ENCODE measurements at regions not wholly inside any gene's neighbourhood (a gene's known extent, or its start where the extent isn't known, plus 50 kb on each side); places are given as distances from the start of the nearest gene placed in this dataset.

- no peak for TF ChIP-seq EP300 (IDR thresholded peaks at IDR 0.05)
- no peak for TF ChIP-seq POLR2A (IDR thresholded peaks at IDR 0.05)
- TF ChIP-seq, protein P1, sequence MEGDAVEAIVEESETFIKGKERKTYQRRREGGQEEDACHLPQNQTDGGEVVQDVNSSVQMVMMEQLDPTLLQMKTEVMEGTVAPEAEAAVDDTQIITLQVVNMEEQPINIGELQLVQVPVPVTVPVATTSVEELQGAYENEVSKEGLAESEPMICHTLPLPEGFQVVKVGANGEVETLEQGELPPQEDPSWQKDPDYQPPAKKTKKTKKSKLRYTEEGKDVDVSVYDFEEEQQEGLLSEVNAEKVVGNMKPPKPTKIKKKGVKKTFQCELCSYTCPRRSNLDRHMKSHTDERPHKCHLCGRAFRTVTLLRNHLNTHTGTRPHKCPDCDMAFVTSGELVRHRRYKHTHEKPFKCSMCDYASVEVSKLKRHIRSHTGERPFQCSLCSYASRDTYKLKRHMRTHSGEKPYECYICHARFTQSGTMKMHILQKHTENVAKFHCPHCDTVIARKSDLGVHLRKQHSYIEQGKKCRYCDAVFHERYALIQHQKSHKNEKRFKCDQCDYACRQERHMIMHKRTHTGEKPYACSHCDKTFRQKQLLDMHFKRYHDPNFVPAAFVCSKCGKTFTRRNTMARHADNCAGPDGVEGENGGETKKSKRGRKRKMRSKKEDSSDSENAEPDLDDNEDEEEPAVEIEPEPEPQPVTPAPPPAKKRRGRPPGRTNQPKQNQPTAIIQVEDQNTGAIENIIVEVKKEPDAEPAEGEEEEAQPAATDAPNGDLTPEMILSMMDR (IDR thresholded peaks at IDR 0.05): no peak
- H3K27ac ChIP-seq: no peak overlapping the region
- no peak overlapping the region for H3K4me3 ChIP-seq
- H3K4me1 ChIP-seq (ENCODE audit: insufficient read depth): peaks cover 10% of the 10 kb centered on the region
- no peaks in the 10 kb centered on the region for H3K27me3 ChIP-seq
- 0 to 7% (median 4%) methylated on average over 2 of the region's 2 CpGs for WGBS, 3 donors
- intact Hi-C loops (cut with DNase I): loop anchor here in 1 of 4 donors (10.0 kb wide), 1 partner anchor 281 kb away; no protein-coding TSS in a partner anchor
- no peaks in the 10 kb centered on the region for H3K36me3 ChIP-seq
- DNase-seq: peak in 2 of 5 donors; percentile 12 to 19
- no peaks in the 10 kb centered on the region for H3K9me3 ChIP-seq
Observed at GRCh38 chr3:194285850-194286197, 65.3 kb downstream of the CPN2 start.

GRCh38 chr3:194286375-194287146 lies 64.6 kb downstream of the CPN2 start:
- Histone ChIP-seq H3K27me3 (no peaks in the 10 kb centered on the region), H3K27ac (no peak overlapping the region), H3K4me3 (no peak overlapping the region), H3K9me3 (no peaks in the 10 kb centered on the region), H3K36me3 (no peaks in the 10 kb centered on the region), H3K4me1 (ENCODE audit: insufficient read depth) (peaks cover 10% of the 10 kb centered on the region)
- peak in 3 of 5 donors; percentile 9 to 28 (median 20) for DNase-seq
- 53 to 59% (median 54%) methylated on average over 22 of the region's 22 CpGs for WGBS, 3 donors
- intact Hi-C loops (cut with DNase I): loop anchor here in 1 of 4 donors (10.0 kb wide), 1 partner anchor 282 kb away; no protein-coding TSS in a partner anchor
- TF ChIP-seq, protein P1 (IDR thresholded peaks at IDR 0.05): no peak
- TF ChIP-seq EP300 (IDR thresholded peaks at IDR 0.05): no peak
- no peak for TF ChIP-seq POLR2A (IDR thresholded peaks at IDR 0.05)

DNA sequence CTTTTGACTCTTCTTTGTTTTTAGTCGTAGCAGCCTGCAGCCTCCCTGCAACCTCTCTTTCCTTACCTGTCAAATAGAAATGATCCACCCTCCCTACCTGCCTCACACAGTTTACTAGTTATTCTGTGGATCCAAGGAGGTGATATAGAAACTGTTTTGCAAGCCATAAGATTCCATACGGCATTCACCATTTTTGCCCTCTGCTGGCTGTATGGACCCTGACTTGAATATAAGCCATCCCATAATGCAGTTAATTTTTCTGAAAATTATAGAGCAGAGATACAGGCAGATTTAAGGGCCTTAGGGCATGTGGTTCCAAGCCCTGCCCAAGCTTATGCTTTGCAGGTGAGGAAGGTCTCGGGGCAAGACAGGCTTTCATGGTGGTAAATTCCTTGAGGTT lies 63.8 kb downstream of the CPN2 start:
- H3K4me1 ChIP-seq (ENCODE audit: insufficient read depth): peaks cover 10% of the 10 kb centered on the region
- DNase-seq: peak in 1 of 5 donors; percentile 3
- H3K27ac ChIP-seq: no peak overlapping the region
- TF ChIP-seq, protein P1 (IDR thresholded peaks at IDR 0.05): no peak
- TF ChIP-seq EP300 (IDR thresholded peaks at IDR 0.05): no peak
- no peak for TF ChIP-seq POLR2A (IDR thresholded peaks at IDR 0.05)
- 83 to 89% (median 83%) methylated on average over 3 of the region's 3 CpGs for WGBS, 3 donors
- no peaks in the 10 kb centered on the region for H3K27me3 ChIP-seq
- no peaks in the 10 kb centered on the region for H3K36me3 ChIP-seq
- H3K4me3 ChIP-seq: no peak overlapping the region
- no peaks in the 10 kb centered on the region for H3K9me3 ChIP-seq
- intact Hi-C loops (cut with DNase I): loop anchor here in 1 of 4 donors (10.0 kb wide), 1 partner anchor 283 kb away; no protein-coding TSS in a partner anchor

DNA sequence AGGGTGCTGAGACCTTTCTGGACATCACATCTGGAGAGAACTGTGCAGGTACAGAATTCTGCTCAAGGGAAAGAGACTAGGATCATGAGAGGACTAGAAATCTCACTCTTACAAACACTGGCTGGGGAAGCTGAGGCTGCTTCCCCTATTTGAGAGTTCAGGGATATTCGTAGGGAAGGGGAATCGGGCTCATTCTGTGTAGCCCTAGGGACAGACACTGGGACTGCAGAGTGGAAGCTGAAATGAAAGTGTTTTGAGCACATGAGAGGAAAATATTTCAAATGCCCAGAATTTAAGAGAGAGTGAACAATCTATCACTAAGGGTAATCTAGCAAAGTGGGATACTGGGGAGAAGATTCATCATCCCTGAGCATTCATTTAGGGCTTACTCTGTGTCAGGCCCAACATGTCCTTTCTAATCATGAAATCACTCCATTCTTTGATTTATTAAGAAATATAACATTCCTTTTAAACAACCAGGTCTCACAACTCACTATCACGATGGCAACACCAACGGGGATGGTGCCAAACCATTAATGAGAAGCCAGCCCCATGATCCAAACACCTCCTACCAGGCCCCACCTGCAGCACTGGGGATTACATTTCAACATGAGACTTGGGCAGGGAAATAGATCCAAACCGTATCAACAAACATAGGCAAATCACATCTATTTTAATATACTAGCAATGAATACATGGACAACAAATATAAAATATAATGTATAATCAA lies 63.0 kb downstream of the CPN2 start:
- Histone ChIP-seq H3K4me1 (ENCODE audit: insufficient read depth) (peaks cover 7% of the 10 kb centered on the region), H3K9me3 (no peaks in the 10 kb centered on the region), H3K4me3 (no peak overlapping the region), H3K36me3 (no peaks in the 10 kb centered on the region), H3K27me3 (no peaks in the 10 kb centered on the region), H3K27ac (no peak overlapping the region)
- intact Hi-C loops (cut with DNase I): loop anchor here in 1 of 4 donors (10.0 kb wide), 1 partner anchor 283 kb away; no protein-coding TSS in a partner anchor
- peak in 3 of 5 donors; percentile 2 to 4 (median 3) for DNase-seq
- TF ChIP-seq, protein P1 (IDR thresholded peaks at IDR 0.05): no peak
- TF ChIP-seq EP300 (IDR thresholded peaks at IDR 0.05): no peak
- TF ChIP-seq POLR2A (IDR thresholded peaks at IDR 0.05): no peak
- 83 to 87% (median 86%) methylated on average over 5 of the region's 5 CpGs for WGBS, 3 donors
